HepG2 (cell line): ENCODE measurements at regions not wholly inside any gene's neighbourhood (a gene's known extent, or its start where the extent isn't known, plus 50 kb on each side); places are given as distances from the start of the nearest gene placed in this dataset.

Source experiments
- ATAC-seq: fragments of 200-7000 bp; cut with Tn5 transposase; 3 replicates; pipeline ENCODE4 v1.9.1; 2020; ENCODE audit warnings: mild to moderate bottlenecking, moderate library complexity
- BruUV-seq: library from RNA; stranded (reverse); fragments of 400-500 nt; replicated peaks from 2 replicates; lab custom pipeline; 2021; lab: Mats Ljungman, UMichigan
- CTCF ChIA-PET: fragments of 300-600 bp; formaldehyde crosslinking; extraction: SDS; loops from one replicate; lab custom pipeline; 2021; ENCODE audit warnings: low total read pairs, inconsistent platforms, low intra/inter-chr PET ratio; lab: Yijun Ruan, JAX
- POLR2A ChIA-PET: fragments of 350-600 bp; sonication (Branson Sonifier 250); formaldehyde crosslinking; loops from one replicate; lab custom pipeline; 2020; ENCODE audit warnings: antibody characterized with exemption, inconsistent platforms; lab: Yijun Ruan, JAX
- DNase-seq: peaks from one replicate; pipeline ENCODE4 v3.0.0-alpha.2; 2015; ENCODE audit warnings: low spot score
- FAIRE-seq: peaks from 3 replicates; lab custom pipeline; 2011; peaks lifted over from hg19 to GRCh38; lab: Jason Lieb, UNC
- H2AFZ ChIP-seq: one replicate; pipeline ENCODE4 v1.6.1; 2011; ENCODE audit warnings: low read length, inconsistent platforms
- H3K27ac ChIP-seq: fragments of 300-600 bp; 3 replicates; pipeline ENCODE4 v1.8.0; 2011; ENCODE audit warnings: mixed run types, mild to moderate bottlenecking, mixed read lengths, low read length, inconsistent platforms; ENCODE audit not compliant: insufficient read depth; ENCODE audit errors: extremely low read length
- H3K27me3 ChIP-seq, 2 experiments: fragments of 200-600 bp in 1 of 2; 2 replicates in 1 of 2; 3 replicates in 1 of 2; pipeline versions ENCODE4 v1.6.0 to v1.8.0; 2011; ENCODE audit warnings: low read length in 2 of 2, mild to moderate bottlenecking in 2 of 2, moderate library complexity in 2 of 2, inconsistent platforms in 1 of 2; ENCODE audit not compliant: insufficient read depth in 2 of 2, control insufficient read depth in 1 of 2
- H3K36me3 ChIP-seq, 2 experiments: fragments of 200-600 bp in 1 of 2; replicated peaks in 1 of 2; 2 replicates in 1 of 2; 3 replicates in 1 of 2; pipeline versions ENCODE4 v1.5.1 to v1.8.0; 2011; ENCODE audit warnings: low read length in 2 of 2, inconsistent platforms in 1 of 2; ENCODE audit not compliant: insufficient read depth in 2 of 2, control insufficient read depth in 1 of 2
- H3K4me1 ChIP-seq: 2 replicates; pipeline ENCODE4 v1.5.1; 2012; ENCODE audit warnings: low read length, inconsistent platforms; ENCODE audit not compliant: insufficient read depth
- H3K4me2 ChIP-seq: 2 replicates; pipeline ENCODE4 v1.6.0; 2011; ENCODE audit warnings: low read depth, low read length, inconsistent platforms
- H3K4me3 ChIP-seq, 3 experiments: fragments of 200-600 bp in 1 of 3; sonication (generic), shearing (Covaris generic) in 1 of 3; replicated peaks in 1 of 3; 2 replicates each; pipeline ENCODE4 v1.5.1; 2011 to 2016; ENCODE audit warnings: low read length in 3 of 3, inconsistent platforms in 2 of 3, low read depth in 2 of 3, mild to moderate bottlenecking in 2 of 3, control low read depth in 1 of 3, mixed read lengths in 1 of 3; ENCODE audit not compliant: insufficient read depth in 1 of 3
- H3K79me2 ChIP-seq: one replicate; pipeline ENCODE4 v1.6.1; 2011; ENCODE audit warnings: low read length, inconsistent platforms; ENCODE audit not compliant: insufficient read depth
- H3K9ac ChIP-seq: 2 replicates; pipeline ENCODE4 v1.6.0; 2011; ENCODE audit warnings: mild to moderate bottlenecking, low read depth, low read length, inconsistent platforms; ENCODE audit not compliant: insufficient read depth
- H3K9me3 ChIP-seq: 2 replicates; pipeline ENCODE4 v1.5.1; 2012; ENCODE audit warnings: mild to moderate bottlenecking, low read length
- H4K20me1 ChIP-seq: 2 replicates; pipeline ENCODE4 v1.6.0; 2011; ENCODE audit warnings: inconsistent platforms, mild to moderate bottlenecking, low read length, moderate library complexity; ENCODE audit not compliant: insufficient read depth
- IKZF1 ChIP-seq: fragments of 450-650 bp; IDR thresholded peaks from 2 replicates; pipeline ENCODE4 v1.7.1; 2016
- NRL ChIP-seq: sonication (generic); formaldehyde crosslinking; IDR thresholded peaks from 2 replicates; pipeline ENCODE4 v1.5.0; 2020; ENCODE audit warnings: missing genetic modification reagents, mild to moderate bottlenecking, moderate library complexity, borderline replicate concordance
- SIN3A ChIP-seq: IDR thresholded peaks from 2 replicates; pipeline ENCODE4 v1.6.1; 2011; ENCODE audit warnings: low read depth, mild to moderate bottlenecking, control low read depth, low read length, borderline replicate concordance
- ZNF225 ChIP-seq: sonication (generic); formaldehyde crosslinking; IDR thresholded peaks from 2 replicates; pipeline ENCODE4 v1.4.0; 2020; ENCODE audit warnings: mild to moderate bottlenecking, missing genetic modification reagents
- ZNF337 ChIP-seq: sonication (generic); formaldehyde crosslinking; IDR thresholded peaks from 2 replicates; pipeline ENCODE4 v1.5.1; 2020; ENCODE audit warnings: missing genetic modification reagents, low read depth, mild to moderate bottlenecking, borderline replicate concordance
- ZNF430 ChIP-seq: sonication (generic); formaldehyde crosslinking; IDR thresholded peaks from 2 replicates; pipeline ENCODE4 v1.9.0; 2021; ENCODE audit warnings: mild to moderate bottlenecking, missing genetic modification reagents
- ZNF841 ChIP-seq: sonication (generic); formaldehyde crosslinking; IDR thresholded peaks from 2 replicates; pipeline ENCODE4 v1.8.1; 2023; ENCODE audit warnings: missing genetic modification reagents, borderline replicate concordance
- WGBS: methylation state at CpG from one replicate; pipeline ENCODE4 v1.1.6; 2017; ENCODE audit warnings: low lambda C conversion rate; 5-methylcytosine and 5-hydroxymethylcytosine counted together
- in situ Hi-C: cut with HindIII; loops from 2 replicates; pipeline ENCODE4 v1.10.0; 2017; ENCODE audit warnings: low pct_unique_long_range_greater_than_20kb; ENCODE audit not compliant: extremely low pct_ligation_motif_present
- intact Hi-C: fragments of 100-400 bp; cut with micrococcal nuclease; formaldehyde crosslinking; loops from one replicate; pipeline ENCODE4 v1.10.0; 2022; ENCODE audit not compliant: unreplicated experiment
- TF ChIP-seq, protein P1 (sequence below): sonication (generic); formaldehyde crosslinking; IDR thresholded peaks from 2 replicates; pipeline ENCODE4 v1.4.0; 2020; ENCODE audit warnings: missing genetic modification reagents, borderline replicate concordance
- TF ChIP-seq, protein P2 (sequence below): IDR thresholded peaks from 2 replicates; pipeline ENCODE4 v1.6.1; 2012; ENCODE audit warnings: low read depth, low read length, improper control_type of control experiment

DNA sequence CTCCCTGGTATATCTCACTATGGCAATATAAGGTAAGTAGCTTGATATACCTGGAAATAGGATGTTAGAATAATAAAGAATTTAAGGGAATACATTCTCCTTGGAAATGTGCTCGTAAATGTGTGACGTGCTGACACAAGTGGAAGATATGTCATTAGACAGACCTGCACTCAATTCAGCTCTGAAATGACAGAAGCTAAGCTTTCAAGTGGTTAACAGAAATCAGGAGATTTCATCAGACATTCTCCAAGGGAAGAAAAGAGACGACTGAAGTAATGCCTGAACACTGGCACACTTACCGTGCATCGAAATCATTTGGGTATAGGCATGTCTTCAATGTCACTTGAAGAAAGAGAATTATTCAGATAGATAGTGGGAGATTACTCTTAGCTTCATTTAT lies 933.3 kb upstream of the CTNND2 start (continued):
- TF ChIP-seq ZNF430 (CRISPR knock-in tag), result no peak
- TF ChIP-seq ZNF225 (CRISPR knock-in tag), result no peak
- TF ChIP-seq, protein P1, sequence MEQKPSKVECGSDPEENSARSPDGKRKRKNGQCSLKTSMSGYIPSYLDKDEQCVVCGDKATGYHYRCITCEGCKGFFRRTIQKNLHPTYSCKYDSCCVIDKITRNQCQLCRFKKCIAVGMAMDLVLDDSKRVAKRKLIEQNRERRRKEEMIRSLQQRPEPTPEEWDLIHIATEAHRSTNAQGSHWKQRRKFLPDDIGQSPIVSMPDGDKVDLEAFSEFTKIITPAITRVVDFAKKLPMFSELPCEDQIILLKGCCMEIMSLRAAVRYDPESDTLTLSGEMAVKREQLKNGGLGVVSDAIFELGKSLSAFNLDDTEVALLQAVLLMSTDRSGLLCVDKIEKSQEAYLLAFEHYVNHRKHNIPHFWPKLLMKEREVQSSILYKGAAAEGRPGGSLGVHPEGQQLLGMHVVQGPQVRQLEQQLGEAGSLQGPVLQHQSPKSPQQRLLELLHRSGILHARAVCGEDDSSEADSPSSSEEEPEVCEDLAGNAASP (CRISPR knock-in tag), result no peak

DNA sequence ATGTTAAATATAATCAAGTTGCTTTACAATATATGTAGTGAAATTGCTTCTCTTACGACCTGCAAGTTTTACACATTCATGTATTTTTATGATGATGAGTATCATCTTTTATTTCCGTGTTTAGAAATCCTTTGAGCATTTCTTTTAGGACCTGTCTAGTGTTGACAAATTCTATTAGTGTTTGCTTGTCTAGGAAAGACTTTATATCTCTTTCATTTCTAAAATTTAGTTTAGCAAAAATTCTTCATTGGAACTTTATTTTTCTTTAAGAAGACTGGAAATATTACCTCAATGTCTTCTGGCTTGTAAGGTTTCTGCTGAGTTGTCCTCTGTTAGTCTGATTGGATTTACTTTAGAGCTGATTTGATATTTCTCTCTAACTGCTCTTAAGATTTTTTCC lies 920.9 kb upstream of the CTNND2 start:
- Histone ChIP-seq H3K27me3 (no peaks in the 10 kb centered on the region), H3K9ac (no peak overlapping the region), H3K4me1 (no peaks in the 10 kb centered on the region), H3K4me2 (no peak overlapping the region), H4K20me1 (no peaks in the 10 kb centered on the region), H2AFZ (no peak overlapping the region), H3K9me3 (peaks cover 82% of the 10 kb centered on the region), H3K36me3 (no peaks in the 10 kb centered on the region), H3K4me3 (no peak overlapping the region), H3K79me2 (no peaks in the 10 kb centered on the region), H3K27ac (no peak overlapping the region)
- in situ Hi-C loops (no loop called here), intact Hi-C loops (no loop called here)
- TF ChIP-seq ZNF841 (CRISPR knock-in tag) (no peak), NRL (CRISPR knock-in tag) (no peak), ZNF337 (CRISPR knock-in tag) (peak; percentile 72; the same call in 1 of the 2 replicates), SIN3A (no peak), IKZF1 (no peak)
- TF ChIP-seq, protein P2, sequence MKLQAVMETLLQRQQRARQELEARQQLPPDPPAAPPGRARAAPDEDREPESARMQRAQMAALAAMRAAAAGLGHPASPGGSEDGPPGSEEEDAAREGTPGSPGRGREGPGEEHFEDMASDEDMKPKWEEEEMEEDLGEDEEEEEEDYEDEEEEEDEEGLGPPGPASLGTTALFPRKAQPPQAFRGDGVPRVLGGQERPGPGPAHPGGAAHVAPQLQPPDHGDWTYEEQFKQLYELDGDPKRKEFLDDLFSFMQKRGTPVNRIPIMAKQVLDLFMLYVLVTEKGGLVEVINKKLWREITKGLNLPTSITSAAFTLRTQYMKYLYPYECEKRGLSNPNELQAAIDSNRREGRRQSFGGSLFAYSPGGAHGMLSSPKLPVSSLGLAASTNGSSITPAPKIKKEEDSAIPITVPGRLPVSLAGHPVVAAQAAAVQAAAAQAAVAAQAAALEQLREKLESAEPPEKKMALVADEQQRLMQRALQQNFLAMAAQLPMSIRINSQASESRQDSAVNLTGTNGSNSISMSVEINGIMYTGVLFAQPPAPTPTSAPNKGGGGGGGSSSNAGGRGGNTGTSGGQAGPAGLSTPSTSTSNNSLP, result no peak
- WGBS, result 1% methylated on average over 2 of the region's 2 CpGs
- ChIA-PET CTCF (no interaction called here), POLR2A (no interaction called here)
- no peak for ATAC-seq
- no TSS peak for BruUV-seq
- FAIRE-seq, result no peak
- no peak for DNase-seq
